Activated naive CD4-positive, alpha-beta T cell treated with anti-CD3 and anti-CD28 coated beads, Interleukin-2, amount 10 ng/mL, durations not matched to agents 7 days and 5 days (primary cell): ENCODE measurements at regions not wholly inside any gene's neighbourhood (a gene's known extent, or its start where the extent isn't known, plus 50 kb on each side); places are given as distances from the start of the nearest gene placed in this dataset.

ENCODE experiments used
- CTCF ChIA-PET: fragments of 350-600 bp; sonication (Branson Sonifier 250); formaldehyde crosslinking; loops from one replicate; lab custom pipeline; 2021; ENCODE audit warnings: antibody characterized with exemption; lab: Charles Lee
- DNase-seq: peaks from one replicate; pipeline ENCODE4 v3.0.0-alpha.2; 2020
- H3K27ac Mint-ChIP-seq: one replicate; pipeline ENCODE4 v1.8.0; 2021; ENCODE audit warnings: mild to moderate bottlenecking, moderate library complexity, mixed read lengths
- H3K27me3 Mint-ChIP-seq: one replicate; pipeline ENCODE4 v1.8.0; 2021; ENCODE audit warnings: mild to moderate bottlenecking, mixed read lengths
- H3K36me3 Mint-ChIP-seq: one replicate; pipeline ENCODE4 v1.8.0; 2021; ENCODE audit warnings: mixed read lengths
- H3K4me1 Mint-ChIP-seq: one replicate; pipeline ENCODE4 v1.8.0; 2021; ENCODE audit warnings: mixed read lengths
- H3K4me3 Mint-ChIP-seq: one replicate; pipeline ENCODE4 v1.8.0; 2021; ENCODE audit warnings: mild to moderate bottlenecking, moderate library complexity, mixed read lengths
- H3K9me3 Mint-ChIP-seq: one replicate; pipeline ENCODE4 v1.8.0; 2021; ENCODE audit warnings: mixed read lengths

DNA sequence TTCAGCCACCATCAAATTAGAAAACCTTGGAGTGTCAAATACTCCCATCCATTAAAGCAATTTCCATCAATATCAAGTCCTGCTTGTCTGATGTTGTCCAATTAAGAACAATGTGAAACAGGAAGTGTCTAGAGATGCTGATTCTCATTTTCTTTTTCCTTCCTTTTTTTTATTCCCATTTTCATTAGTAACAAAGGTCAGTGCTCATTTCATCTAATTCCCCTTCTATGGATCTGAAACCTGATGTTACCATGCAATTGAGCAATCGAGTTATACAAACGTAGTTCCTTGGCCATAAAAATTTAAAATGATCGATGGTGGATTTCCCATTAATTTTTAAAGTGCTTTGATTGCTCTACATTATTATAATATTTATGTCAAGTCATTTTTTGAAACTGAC, 330.6 kb upstream of the ZC3H12C start:
- Mint-ChIP-seq H3K4me3 (no peak overlapping the region), H3K27me3 (no peaks in the 10 kb centered on the region), H3K4me1 (no peaks in the 10 kb centered on the region), H3K36me3 (no peaks in the 10 kb centered on the region), H3K9me3 (peaks cover 4% of the 10 kb centered on the region), H3K27ac (no peak overlapping the region)
- CTCF ChIA-PET = no interaction called here
- DNase-seq = no peak

DNA sequence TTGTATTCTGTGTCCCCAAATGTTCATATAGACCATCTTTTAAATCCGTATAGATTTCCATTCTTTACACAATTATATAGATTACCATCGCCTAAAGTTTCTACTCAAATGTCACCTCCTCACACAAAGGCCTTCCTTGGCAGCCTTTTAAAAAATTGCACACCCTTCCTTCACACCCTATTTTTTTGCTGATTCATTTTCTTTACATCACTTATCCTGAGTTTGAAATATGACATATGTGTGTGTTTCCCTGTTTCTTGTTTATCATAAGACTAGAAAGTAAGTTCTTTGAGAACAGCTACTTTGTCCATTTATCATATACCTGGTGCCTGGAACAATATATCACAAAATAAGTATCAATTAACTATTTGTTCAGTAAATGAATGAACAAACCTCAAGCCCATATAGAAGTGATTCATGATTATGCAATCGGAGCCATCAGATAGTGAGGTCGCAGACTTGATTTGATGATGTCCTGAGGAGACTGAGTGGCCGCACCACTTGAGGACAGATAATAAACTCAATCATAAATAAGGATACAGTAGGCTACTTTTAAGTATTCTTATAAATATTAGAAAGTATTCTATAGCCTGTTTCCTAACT, 327.4 kb upstream of the ZC3H12C start:
- Mint-ChIP-seq H3K4me1 (no peaks in the 10 kb centered on the region), H3K27me3 (no peaks in the 10 kb centered on the region), H3K27ac (no peak overlapping the region), H3K36me3 (no peaks in the 10 kb centered on the region), H3K9me3 (no peaks in the 10 kb centered on the region), H3K4me3 (no peak overlapping the region)
- DNase-seq = no peak
- CTCF ChIA-PET = no interaction called here

DNA sequence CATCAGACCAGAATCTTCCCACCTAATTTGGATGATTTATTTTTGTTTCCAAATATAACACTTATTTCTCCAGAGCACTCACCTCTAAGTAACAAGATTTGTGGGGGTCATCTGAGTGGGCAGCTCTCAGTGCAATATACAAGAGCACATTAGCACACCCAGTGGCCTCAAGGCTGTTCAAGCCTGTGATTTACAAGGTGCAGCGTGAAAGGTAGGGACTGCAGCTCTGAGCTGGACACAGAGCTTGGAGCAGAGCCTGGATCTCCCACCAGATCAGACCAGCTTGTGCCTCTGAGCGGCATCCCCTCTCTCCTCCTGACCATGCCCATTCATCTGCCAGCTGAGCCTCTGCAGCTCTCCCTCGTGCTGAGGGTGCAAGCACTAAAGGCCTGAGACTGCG, 323.3 kb upstream of the ZC3H12C start:
- no peak for DNase-seq
- Mint-ChIP-seq H3K27me3 (no peaks in the 10 kb centered on the region), H3K4me1 (no peaks in the 10 kb centered on the region), H3K4me3 (no peak overlapping the region), H3K9me3 (no peaks in the 10 kb centered on the region), H3K27ac (no peak overlapping the region), H3K36me3 (no peaks in the 10 kb centered on the region)
- CTCF ChIA-PET = no interaction called here

DNA sequence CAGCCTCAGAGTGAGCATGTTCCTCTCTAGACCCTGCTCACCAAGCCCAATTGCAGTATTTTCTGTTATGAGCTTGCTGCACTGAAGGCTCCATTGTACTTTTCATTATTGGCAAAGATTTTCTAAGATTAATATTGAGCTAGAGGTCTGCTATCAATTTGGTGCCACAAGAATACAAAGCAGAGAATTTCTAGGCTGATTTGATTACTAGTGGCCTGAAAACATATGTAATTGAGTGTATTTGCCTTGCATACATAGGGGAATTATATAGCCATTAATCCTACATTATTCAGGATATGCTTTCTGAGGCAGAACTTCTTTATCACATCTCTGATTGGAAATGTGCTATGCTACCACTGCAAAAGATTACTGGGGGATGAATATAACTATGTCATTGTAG, 322.9 kb upstream of the ZC3H12C start:
- no peaks in the 10 kb centered on the region for H3K4me1 Mint-ChIP-seq
- CTCF ChIA-PET = no interaction called here
- H3K36me3 Mint-ChIP-seq = no peaks in the 10 kb centered on the region
- H3K4me3 Mint-ChIP-seq = no peak overlapping the region
- H3K9me3 Mint-ChIP-seq = no peaks in the 10 kb centered on the region
- no peak for DNase-seq
- H3K27me3 Mint-ChIP-seq = no peaks in the 10 kb centered on the region
- H3K27ac Mint-ChIP-seq = no peak overlapping the region

DNA sequence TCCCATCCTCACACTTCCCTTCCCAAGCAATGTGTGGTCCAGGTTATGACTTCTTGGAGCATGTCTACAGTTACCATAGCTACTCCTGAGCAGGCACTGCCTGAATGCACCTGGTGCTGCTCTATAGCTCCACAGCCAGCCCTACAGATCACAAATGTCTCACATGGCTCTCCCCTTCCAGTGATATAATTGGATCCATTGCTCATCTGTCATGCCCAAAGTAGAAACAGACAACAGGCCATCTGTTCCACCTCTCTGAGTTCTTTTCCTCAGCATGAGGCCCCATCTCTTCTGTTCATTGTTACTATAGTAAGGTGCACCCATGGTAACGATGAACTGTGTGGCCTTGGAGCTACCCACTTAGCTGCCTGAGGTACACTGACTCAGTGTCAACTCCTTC, 320.3 kb upstream of the ZC3H12C start:
- DNase-seq = no peak
- Mint-ChIP-seq H3K4me3 (no peak overlapping the region), H3K36me3 (no peaks in the 10 kb centered on the region), H3K4me1 (no peaks in the 10 kb centered on the region), H3K27ac (no peak overlapping the region), H3K27me3 (no peaks in the 10 kb centered on the region), H3K9me3 (no peaks in the 10 kb centered on the region)
- CTCF ChIA-PET = no interaction called here

DNA sequence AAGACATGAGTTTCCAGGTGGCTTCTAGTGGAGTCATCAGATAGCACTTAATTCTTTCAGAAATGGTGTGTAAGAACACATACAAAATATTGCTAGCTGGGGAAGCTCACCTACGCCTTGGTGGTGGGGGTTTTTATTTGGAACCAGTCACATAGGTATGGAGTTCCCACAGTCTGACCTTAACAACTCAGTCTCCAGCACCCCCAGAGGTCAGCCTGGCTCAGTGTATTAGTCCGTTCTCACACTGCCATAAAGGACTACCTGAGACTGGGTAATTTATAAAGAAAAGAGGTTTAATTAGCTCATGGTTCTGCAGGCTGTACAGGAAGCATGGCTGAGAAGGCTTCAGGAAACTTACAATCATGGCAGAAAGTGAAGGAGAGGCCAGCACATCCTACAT, 317.5 kb upstream of the ZC3H12C start:
- Mint-ChIP-seq H3K4me1 (no peaks in the 10 kb centered on the region), H3K9me3 (no peaks in the 10 kb centered on the region), H3K27me3 (no peaks in the 10 kb centered on the region), H3K4me3 (no peak overlapping the region), H3K36me3 (no peaks in the 10 kb centered on the region), H3K27ac (no peak overlapping the region)
- CTCF ChIA-PET = no interaction called here
- no peak for DNase-seq

DNA sequence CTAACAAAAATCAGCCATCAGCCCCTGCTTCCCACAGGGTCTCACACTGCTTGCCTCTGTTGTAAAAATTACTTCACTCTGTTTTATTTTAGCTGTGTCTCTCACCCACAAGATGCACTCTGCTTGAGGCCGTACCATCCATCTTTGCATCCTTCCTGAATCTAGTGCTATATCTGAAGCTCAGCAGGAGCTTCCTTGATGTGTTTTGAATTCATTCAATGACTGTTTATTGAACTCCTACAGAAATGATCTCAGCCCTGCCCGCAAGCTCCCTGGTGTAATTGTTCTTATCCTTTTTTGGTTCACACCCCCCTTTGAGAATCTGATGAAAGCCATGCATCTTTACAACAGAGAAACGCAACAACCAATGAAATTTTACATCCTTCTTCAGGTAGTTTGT, 310.2 kb upstream of the ZC3H12C start:
- CTCF ChIA-PET = no interaction called here
- H3K4me1 Mint-ChIP-seq = no peaks in the 10 kb centered on the region
- no peak overlapping the region for H3K27ac Mint-ChIP-seq
- no peaks in the 10 kb centered on the region for H3K36me3 Mint-ChIP-seq
- no peak for DNase-seq
- H3K4me3 Mint-ChIP-seq = no peak overlapping the region
- H3K9me3 Mint-ChIP-seq = no peaks in the 10 kb centered on the region
- H3K27me3 Mint-ChIP-seq = no peaks in the 10 kb centered on the region

DNA sequence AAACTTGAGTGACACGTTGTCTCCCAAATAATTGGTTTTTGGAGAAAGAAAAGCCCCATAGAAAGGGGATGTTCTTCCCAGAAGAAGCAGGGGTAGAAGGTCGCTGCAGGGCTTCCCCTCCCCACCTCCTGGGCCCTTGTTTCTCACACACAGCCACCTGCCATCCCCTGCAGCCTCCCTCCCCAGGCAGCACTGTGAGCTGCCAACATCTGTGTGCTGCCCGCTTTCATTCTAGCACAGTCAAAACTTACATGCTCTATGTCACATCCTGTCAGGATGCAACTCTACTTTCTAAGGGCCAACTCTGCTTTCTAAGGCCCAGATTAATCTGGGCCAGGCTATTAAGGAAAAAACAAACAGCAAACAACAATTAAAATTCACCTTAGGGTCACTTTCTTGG, 309.4 kb upstream of the ZC3H12C start:
- H3K27ac Mint-ChIP-seq = no peak overlapping the region
- H3K4me1 Mint-ChIP-seq = no peaks in the 10 kb centered on the region
- CTCF ChIA-PET = no interaction called here

DNA sequence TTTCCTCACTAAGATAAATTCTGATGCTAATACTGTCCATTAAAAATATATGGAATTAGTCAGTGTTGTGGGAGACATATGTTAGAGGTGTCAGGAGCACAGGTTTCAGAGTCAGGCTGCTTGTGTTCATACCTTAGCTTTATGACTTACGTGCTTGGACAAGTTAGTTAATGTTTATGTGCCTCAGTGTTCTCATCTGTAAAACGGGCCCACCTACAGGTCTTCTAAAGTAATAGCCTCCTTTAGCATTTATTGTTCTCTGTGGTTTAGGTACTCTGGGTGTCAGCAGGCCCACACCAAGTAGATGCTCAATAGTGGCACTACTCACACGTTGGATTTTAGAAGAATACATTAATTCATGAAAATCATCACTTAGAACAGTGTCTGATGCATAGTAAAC, 308.7 kb upstream of the ZC3H12C start:
- no peak for DNase-seq
- H3K9me3 Mint-ChIP-seq = no peaks in the 10 kb centered on the region
- CTCF ChIA-PET = no interaction called here

More for the DNA sequence above, 309.4 kb upstream of the ZC3H12C start:
- Mint-ChIP-seq H3K36me3 (no peaks in the 10 kb centered on the region), H3K27me3 (no peaks in the 10 kb centered on the region), H3K9me3 (no peaks in the 10 kb centered on the region), H3K4me3 (no peak overlapping the region)
- DNase-seq = no peak

DNA sequence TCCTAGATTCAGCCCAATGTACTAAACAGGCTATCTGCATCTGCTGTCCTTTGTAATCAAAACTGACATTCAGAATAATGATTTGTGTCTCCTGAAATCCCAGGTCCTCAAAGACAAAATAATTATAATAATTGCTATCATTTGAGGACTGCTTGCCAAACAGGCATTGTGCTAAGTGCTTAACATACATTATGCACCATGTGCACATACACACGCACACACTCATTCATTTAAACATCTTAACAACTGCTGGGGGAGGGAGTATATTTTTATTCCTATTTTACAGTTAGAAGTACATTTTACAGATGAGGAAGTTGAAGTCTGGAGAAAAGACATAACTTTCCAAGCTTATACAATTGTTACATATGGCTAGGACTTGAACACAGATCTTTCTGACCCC, 308.0 kb upstream of the ZC3H12C start:
- Mint-ChIP-seq H3K27me3 (no peaks in the 10 kb centered on the region), H3K9me3 (no peaks in the 10 kb centered on the region), H3K36me3 (no peaks in the 10 kb centered on the region), H3K27ac (no peak overlapping the region), H3K4me1 (no peaks in the 10 kb centered on the region), H3K4me3 (no peak overlapping the region)
- no peak for DNase-seq
- CTCF ChIA-PET = no interaction called here

More for the DNA sequence above, 308.7 kb upstream of the ZC3H12C start:
- H3K36me3 Mint-ChIP-seq = no peaks in the 10 kb centered on the region
- H3K4me1 Mint-ChIP-seq = no peaks in the 10 kb centered on the region
- no peak overlapping the region for H3K4me3 Mint-ChIP-seq
- no peak overlapping the region for H3K27ac Mint-ChIP-seq
- no peaks in the 10 kb centered on the region for H3K27me3 Mint-ChIP-seq

DNA sequence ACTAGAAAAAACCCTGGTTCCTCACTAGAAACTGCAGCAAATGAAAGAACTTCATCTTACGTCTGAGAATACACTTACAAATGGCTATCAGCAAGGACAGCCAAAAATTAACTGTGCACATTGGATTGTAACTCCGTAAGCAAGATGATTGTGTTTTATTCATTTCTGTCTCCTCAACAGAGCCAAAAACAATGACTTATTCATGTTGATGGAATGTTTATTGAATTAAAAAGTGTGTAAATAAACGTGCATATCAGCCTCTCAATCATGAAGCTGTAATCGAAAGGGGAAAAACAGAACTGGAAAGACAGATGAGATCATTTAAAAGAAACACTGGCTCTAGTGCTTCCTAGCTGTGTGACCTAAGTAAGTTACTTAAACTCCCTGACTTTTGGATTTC, 307.5 kb upstream of the ZC3H12C start:
- Mint-ChIP-seq H3K36me3 (no peaks in the 10 kb centered on the region), H3K27me3 (no peaks in the 10 kb centered on the region), H3K9me3 (no peaks in the 10 kb centered on the region), H3K4me1 (no peaks in the 10 kb centered on the region), H3K27ac (no peak overlapping the region), H3K4me3 (no peak overlapping the region)
- no peak for DNase-seq
- CTCF ChIA-PET = no interaction called here

DNA sequence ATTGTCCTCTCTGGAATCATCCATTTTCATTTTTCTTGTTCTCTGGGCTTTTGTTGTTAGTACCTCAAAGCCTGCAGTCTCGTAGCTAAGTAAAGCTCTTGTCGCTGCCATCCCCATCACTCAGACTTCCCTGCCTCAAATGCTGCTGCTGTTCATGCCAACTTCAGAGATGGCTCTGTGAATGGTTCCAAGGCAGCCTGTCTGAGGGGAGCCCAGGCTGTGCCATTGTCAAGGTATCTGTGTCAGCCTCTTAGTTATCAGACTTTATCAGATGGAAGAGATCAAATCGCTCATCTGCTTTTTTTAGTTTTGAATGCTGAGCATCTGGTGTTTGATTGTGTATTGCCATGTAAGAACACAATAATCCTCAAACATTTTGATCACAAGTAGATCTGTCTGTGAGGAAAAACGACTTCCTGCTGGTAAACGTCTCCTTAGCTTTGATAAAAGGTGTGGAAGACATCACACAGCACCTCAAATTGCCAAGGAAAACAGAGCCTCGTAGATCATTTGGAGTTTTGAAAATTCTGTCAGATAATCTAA, 304.2 kb upstream of the ZC3H12C start:
- Mint-ChIP-seq H3K36me3 (no peaks in the 10 kb centered on the region), H3K9me3 (no peaks in the 10 kb centered on the region), H3K4me1 (no peaks in the 10 kb centered on the region), H3K4me3 (no peak overlapping the region), H3K27ac (no peak overlapping the region), H3K27me3 (no peaks in the 10 kb centered on the region)
- no peak for DNase-seq
- CTCF ChIA-PET = no interaction called here

DNA sequence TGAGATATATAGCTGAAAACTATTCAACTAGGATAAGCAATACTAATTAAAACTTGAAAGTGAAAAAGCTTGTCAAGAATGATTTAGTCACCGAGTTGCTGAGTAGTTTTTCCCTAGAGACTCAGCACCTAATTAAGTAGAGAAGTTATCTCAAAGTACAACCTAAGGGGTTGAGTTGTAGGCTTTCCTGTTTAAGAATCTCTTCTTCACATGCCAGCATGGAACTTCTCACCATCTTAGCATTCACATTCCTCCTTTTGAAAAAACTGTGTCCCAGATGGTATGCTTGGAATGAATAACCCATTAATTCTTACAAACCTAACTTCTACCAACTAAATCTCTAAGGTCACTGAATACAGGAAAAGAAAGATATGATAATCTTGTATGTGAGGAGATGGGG, 303.3 kb upstream of the ZC3H12C start:
- CTCF ChIA-PET = interaction anchor here (0.6 kb wide), 1 partner anchor 65 kb away, joined by 3 read pairs; no protein-coding TSS in a partner anchor
- Mint-ChIP-seq H3K27ac (no peak overlapping the region), H3K4me3 (no peak overlapping the region), H3K27me3 (no peaks in the 10 kb centered on the region), H3K36me3 (no peaks in the 10 kb centered on the region), H3K9me3 (no peaks in the 10 kb centered on the region), H3K4me1 (no peaks in the 10 kb centered on the region)
- no peak for DNase-seq

DNA sequence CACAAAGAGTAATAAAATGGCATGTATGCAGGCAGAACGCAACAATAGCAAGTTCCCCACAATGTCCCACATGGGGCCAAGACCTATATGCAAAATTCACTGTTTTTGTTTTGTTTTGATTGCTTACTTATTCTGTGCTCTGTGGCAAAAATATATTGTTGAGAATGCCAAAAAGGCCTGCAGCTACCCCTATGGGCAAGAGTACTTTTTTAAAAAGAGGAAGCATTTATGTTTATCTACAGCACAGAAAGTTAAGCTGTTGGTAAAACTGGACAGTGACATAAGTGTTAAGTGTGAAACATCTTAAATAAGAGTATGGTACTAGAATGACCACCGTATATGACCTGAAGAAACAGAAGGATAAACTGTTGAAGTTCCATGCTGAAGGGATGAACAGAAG, 301.9 kb upstream of the ZC3H12C start:
- H3K27ac Mint-ChIP-seq = no peak overlapping the region
- H3K4me1 Mint-ChIP-seq = no peaks in the 10 kb centered on the region
- H3K9me3 Mint-ChIP-seq = no peaks in the 10 kb centered on the region
- H3K27me3 Mint-ChIP-seq = no peaks in the 10 kb centered on the region
- no peak overlapping the region for H3K4me3 Mint-ChIP-seq
- CTCF ChIA-PET = interaction anchor here (0.6 kb wide), 1 partner anchor 62 kb away, joined by 3 read pairs; no protein-coding TSS in a partner anchor
- no peak for DNase-seq
- H3K36me3 Mint-ChIP-seq = no peaks in the 10 kb centered on the region

DNA sequence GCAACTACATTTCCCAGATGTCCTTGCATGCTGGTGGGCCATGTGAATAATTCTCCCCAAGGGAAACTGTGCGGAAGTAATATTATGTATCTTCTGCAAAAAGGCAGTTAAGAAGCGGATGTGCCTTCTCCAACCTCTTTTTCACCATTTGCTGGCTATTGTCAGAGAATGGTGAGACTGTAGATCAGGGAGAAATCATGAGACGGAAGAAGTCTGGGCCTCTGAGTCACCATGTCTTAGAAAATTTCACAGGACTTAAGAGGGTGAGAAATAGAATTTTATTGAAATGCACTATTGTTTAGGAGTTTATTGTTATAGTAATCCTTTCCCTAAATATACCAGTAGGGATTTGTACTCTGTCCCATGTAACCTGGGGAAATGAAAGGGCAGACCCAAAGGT, 298.7 kb upstream of the ZC3H12C start:
- Mint-ChIP-seq H3K9me3 (no peaks in the 10 kb centered on the region), H3K4me1 (no peaks in the 10 kb centered on the region), H3K27me3 (no peaks in the 10 kb centered on the region), H3K27ac (no peak overlapping the region), H3K4me3 (no peak overlapping the region), H3K36me3 (no peaks in the 10 kb centered on the region)
- DNase-seq = no peak
- CTCF ChIA-PET = no interaction called here
